ENCODE measurements at regions not wholly inside any gene's neighbourhood (a gene's known extent, or its start where the extent isn't known, plus 50 kb on each side); places are given as distances from the start of the nearest gene placed in this dataset.

GRCh38 chr13:60274655-60275054 is 110.9 kb upstream of the DIAPH3 start:
- ChIA-PET CTCF (no interaction called here), POLR2A (no interaction called here)
- H3K36me3 Mint-ChIP-seq = peaks cover 4% of the 10 kb centered on the region
- TF ChIP-seq TP53 (CRISPR knock-in tag; IDR thresholded peaks at IDR 0.05) (no peak), NR1H2 (CRISPR knock-in tag; IDR thresholded peaks at IDR 0.05) (no peak), PRDM15 (CRISPR knock-in tag; IDR thresholded peaks at IDR 0.05) (no peak), MLX (CRISPR knock-in tag; IDR thresholded peaks at IDR 0.05) (no peak), HMGA2 (CRISPR knock-in tag; IDR thresholded peaks at IDR 0.05) (no peak), FOXP4 (CRISPR knock-in tag; IDR thresholded peaks at IDR 0.05) (no peak), AR (CRISPR knock-in tag; IDR thresholded peaks at IDR 0.05) (no peak), NFE2L1 (CRISPR knock-in tag; IDR thresholded peaks at IDR 0.05) (no peak), IRF2 (CRISPR knock-in tag; IDR thresholded peaks at IDR 0.05; ENCODE audit: borderline replicate concordance, low read depth) (no peak), ARID4B (CRISPR knock-in tag; IDR thresholded peaks at IDR 0.05; ENCODE audit: borderline replicate concordance) (no peak), USF1 (CRISPR knock-in tag; IDR thresholded peaks at IDR 0.05) (no peak), CBFB (CRISPR knock-in tag; IDR thresholded peaks at IDR 0.05; ENCODE audit: low read depth) (no peak), IRF1 (CRISPR knock-in tag; IDR thresholded peaks at IDR 0.05) (no peak), ZNF263 (CRISPR knock-in tag; IDR thresholded peaks at IDR 0.05; ENCODE audit: low read depth) (no peak), ATF1 (CRISPR knock-in tag; IDR thresholded peaks at IDR 0.05) (no peak), FOXP1 (CRISPR knock-in tag; IDR thresholded peaks at IDR 0.05; ENCODE audit: borderline replicate concordance) (no peak), ZNF532 (CRISPR knock-in tag; IDR thresholded peaks at IDR 0.05; ENCODE audit: borderline replicate concordance) (no peak), ZNF121 (CRISPR knock-in tag; IDR thresholded peaks at IDR 0.05) (no peak), NR3C1 (CRISPR knock-in tag; conservative IDR thresholded peaks at IDR 0.05; ENCODE audit: low read depth) (no peak)
- no peak overlapping the region for H3K27ac Mint-ChIP-seq
- ATAC-seq (no peak), DNase-seq (ENCODE audit: low spot score) (no peak)
- H3K27me3 Mint-ChIP-seq (ENCODE audit: low read depth) = no peaks in the 10 kb centered on the region
- no peak overlapping the region for H3K4me3 Mint-ChIP-seq
- peaks cover 7% of the 10 kb centered on the region; the same call in 1 of the 2 replicates for H3K9me3 Mint-ChIP-seq
- peaks cover 40% of the 10 kb centered on the region for H3K4me1 Mint-ChIP-seq
